ENCODE measurements at regions not wholly inside any gene's neighbourhood (a gene's known extent, or its start where the extent isn't known, plus 50 kb on each side); places are given as distances from the start of the nearest gene placed in this dataset.

GRCh38 chr12:97752129-97752528 is 289.5 kb downstream of the RMST start:
- Histone ChIP-seq H3K4me1 (ENCODE audit: control insufficient read depth in 1 of 2, insufficient read depth in 2 of 2, low read depth in 1 of 2, low read length in 1 of 2) (no peaks in the 10 kb centered on the region), H3K4me3 (ENCODE audit: low read depth in 2 of 2, low read length in 1 of 2) (no peak overlapping the region), H3K27ac (ENCODE audit: low read depth in 2 of 2, low read length in 1 of 2) (no peak overlapping the region), H3K79me2 (ENCODE audit: insufficient read depth) (no peaks in the 10 kb centered on the region), H3K9ac (no peak overlapping the region), H4K20me1 (ENCODE audit: insufficient read depth) (no peaks in the 10 kb centered on the region), H3K27me3 (ENCODE audit: insufficient read depth) (no peaks in the 10 kb centered on the region), H3K36me3 (replicated peaks in 1 of 2; ENCODE audit: control insufficient read depth in 1 of 2, insufficient read depth in 2 of 2, low read length in 1 of 2) (no peaks in the 10 kb centered on the region), H3K9me3 (no peaks in the 10 kb centered on the region), H2AFZ (ENCODE audit: low read depth) (no peak overlapping the region), H3F3A (replicated peaks; ENCODE audit: insufficient read depth) (no peaks in the 10 kb centered on the region), H3K4me2 (no peak overlapping the region), H3K9me2 (no peaks in the 10 kb centered on the region)
- no peak for DNase-seq
- ChIA-PET CTCF (no interaction called here), POLR2A (no interaction called here)
- no peak for TF ChIP-seq TEAD4 (IDR thresholded peaks at IDR 0.05; ENCODE audit: borderline replicate concordance, insufficient read depth)
- TF ChIP-seq NFIC (IDR thresholded peaks at IDR 0.05; ENCODE audit: borderline replicate concordance) = no peak
- no peak for TF ChIP-seq CHD2 (IDR thresholded peaks at IDR 0.05; ENCODE audit: low read length, partially characterized antibody)
- no peak for TF ChIP-seq RCOR1 (IDR thresholded peaks at IDR 0.05; ENCODE audit: low read length)
- no peak for TF ChIP-seq RFX5 (IDR thresholded peaks at IDR 0.05; ENCODE audit: low read length)
- TF ChIP-seq IRF3 (IDR thresholded peaks at IDR 0.05; ENCODE audit: low read depth, low read length) = no peak
- no peak for TF ChIP-seq YY1 (IDR thresholded peaks at IDR 0.05; ENCODE audit: low read depth)
- no peak for TF ChIP-seq EZH2phosphoT487 (IDR thresholded peaks at IDR 0.05; ENCODE audit: borderline replicate concordance, low read depth)
- TF ChIP-seq PBX3 (IDR thresholded peaks at IDR 0.05) = no peak
- TF ChIP-seq REST (IDR thresholded peaks at IDR 0.05; ENCODE audit: low read depth, low read length) = no peak
- no peak for TF ChIP-seq USF1 (IDR thresholded peaks at IDR 0.05; ENCODE audit: borderline replicate concordance, low read depth)
- no peak for TF ChIP-seq NRF1 (IDR thresholded peaks at IDR 0.05; ENCODE audit: low read depth, low read length)
- no peak for TF ChIP-seq ZBTB33 (IDR thresholded peaks at IDR 0.05; ENCODE audit: borderline replicate concordance, low read depth)
- TF ChIP-seq MAX (IDR thresholded peaks at IDR 0.05; ENCODE audit: low read depth) = no peak

Data from SK-N-SH (cell line).